GM12872 (cell line): ENCODE measurements at regions not wholly inside any gene's neighbourhood (a gene's known extent, or its start where the extent isn't known, plus 50 kb on each side); places are given as distances from the start of the nearest gene placed in this dataset.

Experiments used
- CTCF ChIP-seq: IDR thresholded peaks from 3 replicates; pipeline ENCODE4 v1.5.1; 2011; ENCODE audit warnings: low read depth, mild to moderate bottlenecking, low read length, moderate library complexity; ENCODE audit not compliant: insufficient read depth

GRCh38 chr10:76774987-76775603, 862.5 kb downstream of the KCNMA1 start:
- TF ChIP-seq CTCF = no peak

- TF ChIP-seq CTCF = no peak
These were observed 868.0 kb downstream of the KCNMA1 start for GRCh38 chr10:76769582-76769981.

- no peak for TF ChIP-seq CTCF
These were observed 868.4 kb downstream of the KCNMA1 start for GRCh38 chr10:76769161-76769560.

- TF ChIP-seq CTCF = no peak
These were observed 870.9 kb downstream of the KCNMA1 start for GRCh38 chr10:76766682-76767081.

GRCh38 chr10:76764177-76764576, 873.4 kb downstream of the KCNMA1 start:
- no peak for TF ChIP-seq CTCF

- no peak for TF ChIP-seq CTCF
These were observed 874.2 kb downstream of the KCNMA1 start for GRCh38 chr10:76763376-76763775.

GRCh38 chr10:76759681-76760080, 877.9 kb downstream of the KCNMA1 start:
- TF ChIP-seq CTCF = no peak

GRCh38 chr10:76743169-76743568, 894.4 kb downstream of the KCNMA1 start:
- no peak for TF ChIP-seq CTCF
